Mucosa of stomach (tissue), 1 donor: ENCODE measurements at regions not wholly inside any gene's neighbourhood (a gene's known extent, or its start where the extent isn't known, plus 50 kb on each side); places are given as distances from the start of the nearest gene placed in this dataset.

Experiments
- H3K27me3 ChIP-seq: one replicate; pipeline ENCODE4 v1.7.0; 2013; ENCODE audit warnings: mild to moderate bottlenecking, low read length; ENCODE audit not compliant: control insufficient read depth, insufficient read depth
- H3K36me3 ChIP-seq: one replicate; pipeline ENCODE4 v1.7.0; 2013; ENCODE audit warnings: low read length; ENCODE audit not compliant: control insufficient read depth, insufficient read depth
- H3K4me1 ChIP-seq: one replicate; pipeline ENCODE4 v1.7.0; 2013; ENCODE audit warnings: mild to moderate bottlenecking, low read length; ENCODE audit not compliant: control insufficient read depth, insufficient read depth
- H3K4me3 ChIP-seq: one replicate; pipeline ENCODE4 v1.7.0; 2013; ENCODE audit warnings: low read length
- H3K9ac ChIP-seq: one replicate; pipeline ENCODE4 v1.7.0; 2013; ENCODE audit warnings: mild to moderate bottlenecking, low read length, moderate library complexity
- H3K9me3 ChIP-seq: one replicate; pipeline ENCODE4 v1.7.0; 2013; ENCODE audit warnings: mild to moderate bottlenecking, low read length, moderate library complexity; ENCODE audit not compliant: control insufficient read depth
- donor health status: Pancreatic carcinoma.

DNA sequence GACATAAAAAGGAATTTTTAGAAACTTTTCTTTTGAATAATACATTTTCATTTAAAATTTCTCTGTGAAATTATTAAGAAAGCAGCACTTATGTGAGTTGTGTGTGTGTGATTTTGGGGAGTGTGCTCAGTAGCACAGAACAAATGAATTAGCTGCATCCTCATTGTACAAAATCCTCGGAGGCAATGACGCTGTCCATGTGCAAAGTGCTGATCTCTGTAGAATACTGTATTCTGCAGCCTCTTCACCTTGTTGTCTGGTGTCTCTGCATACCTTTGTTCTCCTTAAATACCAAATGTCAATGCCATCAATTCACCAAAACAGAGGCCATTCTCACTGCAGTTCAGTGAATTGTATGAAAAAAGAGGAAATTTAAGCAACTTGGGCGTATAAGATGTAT is 838.4 kb downstream of the QKI start:
- no peaks in the 10 kb centered on the region for H3K9me3 ChIP-seq
- no peaks in the 10 kb centered on the region for H3K36me3 ChIP-seq
- H3K4me3 ChIP-seq = no peak overlapping the region
- no peak overlapping the region for H3K9ac ChIP-seq
- no peaks in the 10 kb centered on the region for H3K27me3 ChIP-seq
- H3K4me1 ChIP-seq = no peaks in the 10 kb centered on the region

DNA sequence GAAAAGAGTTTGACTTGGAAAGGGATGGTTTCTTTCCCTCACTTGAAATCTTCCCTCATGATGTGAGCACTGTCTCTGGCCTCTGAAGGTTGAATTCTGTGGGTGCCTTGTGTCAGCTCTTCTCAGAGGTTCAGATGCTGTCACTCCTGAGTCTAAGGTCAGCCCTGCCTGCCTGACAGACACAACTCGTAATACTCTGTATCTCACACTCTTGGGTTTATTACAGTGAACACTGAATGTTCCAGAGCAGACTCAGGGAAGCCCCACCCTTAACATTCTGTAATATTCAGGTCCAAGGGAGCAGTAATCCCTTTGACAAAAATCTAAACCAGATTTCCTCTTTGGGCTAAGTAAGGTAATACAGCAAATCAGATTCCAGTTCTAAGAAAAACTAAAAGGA is 837.8 kb downstream of the QKI start:
- no peaks in the 10 kb centered on the region for H3K4me1 ChIP-seq
- no peak overlapping the region for H3K9ac ChIP-seq
- no peak overlapping the region for H3K4me3 ChIP-seq
- H3K36me3 ChIP-seq = no peaks in the 10 kb centered on the region
- H3K9me3 ChIP-seq = no peaks in the 10 kb centered on the region
- no peaks in the 10 kb centered on the region for H3K27me3 ChIP-seq

DNA sequence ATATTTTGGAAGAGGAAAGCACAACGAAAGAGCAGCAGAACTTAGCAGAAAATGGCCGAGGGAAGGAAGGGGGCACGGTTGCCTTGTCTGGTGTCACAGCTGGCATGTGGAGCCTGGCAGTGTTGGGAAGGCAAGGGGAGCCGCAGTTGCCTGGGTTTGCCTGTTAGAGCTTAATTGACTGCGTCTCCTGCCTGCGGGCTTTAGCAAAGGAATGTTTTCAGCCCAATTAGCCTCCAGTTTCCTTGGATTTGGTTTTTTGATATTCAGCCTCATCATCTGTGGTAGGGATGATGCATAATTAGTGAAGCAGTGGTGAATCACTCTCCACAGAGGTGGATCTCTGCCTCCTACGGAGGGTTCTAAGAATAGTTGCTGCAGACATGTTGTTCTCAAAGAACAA is 832.6 kb downstream of the QKI start:
- no peaks in the 10 kb centered on the region for H3K36me3 ChIP-seq
- no peaks in the 10 kb centered on the region for H3K9me3 ChIP-seq
- no peaks in the 10 kb centered on the region for H3K4me1 ChIP-seq
- no peak overlapping the region for H3K9ac ChIP-seq
- no peak overlapping the region for H3K4me3 ChIP-seq
- H3K27me3 ChIP-seq = no peaks in the 10 kb centered on the region

DNA sequence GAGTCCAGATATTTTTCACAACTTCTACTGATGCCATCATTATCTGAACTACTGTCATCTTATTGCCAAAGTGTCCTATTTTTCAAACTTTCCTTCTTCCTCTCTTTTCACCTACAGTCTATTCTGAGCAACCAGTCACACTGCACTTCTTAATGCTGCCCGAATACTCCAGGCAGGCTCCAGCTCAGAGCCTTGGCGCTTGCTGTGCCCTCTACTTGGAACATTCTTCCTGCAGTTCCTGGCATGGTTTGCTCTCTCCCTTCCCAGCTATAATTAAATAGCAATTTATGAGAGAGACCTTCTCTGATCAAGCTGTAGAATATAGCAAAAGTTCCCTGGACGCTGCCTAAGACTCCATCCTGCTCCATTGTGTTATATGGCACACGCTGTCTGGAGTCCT is 831.6 kb downstream of the QKI start:
- Histone ChIP-seq H3K27me3 (no peaks in the 10 kb centered on the region), H3K36me3 (no peaks in the 10 kb centered on the region), H3K4me3 (no peak overlapping the region), H3K4me1 (no peaks in the 10 kb centered on the region), H3K9me3 (no peaks in the 10 kb centered on the region), H3K9ac (no peak overlapping the region)

- H3K9ac ChIP-seq = no peak overlapping the region
- no peaks in the 10 kb centered on the region for H3K27me3 ChIP-seq
- no peaks in the 10 kb centered on the region for H3K9me3 ChIP-seq
- H3K4me1 ChIP-seq = no peaks in the 10 kb centered on the region
- H3K4me3 ChIP-seq = no peak overlapping the region
- H3K36me3 ChIP-seq = no peaks in the 10 kb centered on the region
These were observed 829.4 kb downstream of the QKI start for GRCh38 chr6:164243949-164244348.

- H3K4me1 ChIP-seq = no peaks in the 10 kb centered on the region
- H3K9me3 ChIP-seq = no peaks in the 10 kb centered on the region
- no peak overlapping the region for H3K9ac ChIP-seq
- no peaks in the 10 kb centered on the region for H3K36me3 ChIP-seq
- no peak overlapping the region for H3K4me3 ChIP-seq
- no peaks in the 10 kb centered on the region for H3K27me3 ChIP-seq
These were observed 828.6 kb downstream of the QKI start for GRCh38 chr6:164243012-164243610.

GRCh38 chr6:164230804-164231203 is 816.3 kb downstream of the QKI start:
- no peaks in the 10 kb centered on the region for H3K36me3 ChIP-seq
- no peak overlapping the region for H3K4me3 ChIP-seq
- no peaks in the 10 kb centered on the region for H3K9me3 ChIP-seq
- no peak overlapping the region for H3K9ac ChIP-seq
- no peaks in the 10 kb centered on the region for H3K27me3 ChIP-seq
- H3K4me1 ChIP-seq = no peaks in the 10 kb centered on the region

DNA sequence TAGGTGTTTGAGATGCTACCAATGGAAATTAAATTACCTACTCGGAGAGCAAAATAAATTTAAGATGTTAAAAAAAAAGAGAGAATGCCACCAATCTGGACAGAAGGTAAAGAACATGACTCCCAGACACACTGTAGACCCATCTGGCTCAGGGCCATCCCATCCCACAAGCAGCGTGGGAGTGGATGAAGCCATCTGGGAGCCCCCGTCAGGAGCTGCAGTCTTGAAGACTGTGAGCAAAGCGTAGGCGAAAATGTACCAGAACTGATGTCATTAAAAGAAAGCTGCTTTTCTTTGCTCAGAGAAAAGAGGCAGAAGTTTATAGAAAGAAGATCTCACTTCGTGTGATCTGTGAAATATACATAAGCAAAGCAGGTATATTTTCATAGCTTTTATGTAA is 815.7 kb downstream of the QKI start:
- H3K4me1 ChIP-seq = no peaks in the 10 kb centered on the region
- no peak overlapping the region for H3K4me3 ChIP-seq
- H3K36me3 ChIP-seq = no peaks in the 10 kb centered on the region
- H3K27me3 ChIP-seq = no peaks in the 10 kb centered on the region
- H3K9ac ChIP-seq = no peak overlapping the region
- H3K9me3 ChIP-seq = no peaks in the 10 kb centered on the region

- no peak overlapping the region for H3K4me3 ChIP-seq
These were observed 815.2 kb downstream of the QKI start for GRCh38 chr6:164229716-164230115.

GRCh38 chr6:164227952-164228522 is 813.5 kb downstream of the QKI start:
- no peak overlapping the region for H3K4me3 ChIP-seq
- no peaks in the 10 kb centered on the region for H3K27me3 ChIP-seq
- H3K9me3 ChIP-seq = no peaks in the 10 kb centered on the region
- no peaks in the 10 kb centered on the region for H3K36me3 ChIP-seq
- no peaks in the 10 kb centered on the region for H3K4me1 ChIP-seq
- H3K9ac ChIP-seq = no peak overlapping the region

More at GRCh38 chr6:164229716-164230115, 815.2 kb downstream of the QKI start:
- no peaks in the 10 kb centered on the region for H3K36me3 ChIP-seq
- no peaks in the 10 kb centered on the region for H3K4me1 ChIP-seq
- H3K9ac ChIP-seq = no peak overlapping the region
- H3K9me3 ChIP-seq = no peaks in the 10 kb centered on the region
- H3K27me3 ChIP-seq = no peaks in the 10 kb centered on the region

GRCh38 chr6:164216839-164217238 is 802.3 kb downstream of the QKI start:
- no peaks in the 10 kb centered on the region for H3K27me3 ChIP-seq
- no peaks in the 10 kb centered on the region for H3K4me1 ChIP-seq
- no peaks in the 10 kb centered on the region for H3K36me3 ChIP-seq
- no peaks in the 10 kb centered on the region for H3K9me3 ChIP-seq
- H3K4me3 ChIP-seq = no peak overlapping the region
- H3K9ac ChIP-seq = no peak overlapping the region

DNA sequence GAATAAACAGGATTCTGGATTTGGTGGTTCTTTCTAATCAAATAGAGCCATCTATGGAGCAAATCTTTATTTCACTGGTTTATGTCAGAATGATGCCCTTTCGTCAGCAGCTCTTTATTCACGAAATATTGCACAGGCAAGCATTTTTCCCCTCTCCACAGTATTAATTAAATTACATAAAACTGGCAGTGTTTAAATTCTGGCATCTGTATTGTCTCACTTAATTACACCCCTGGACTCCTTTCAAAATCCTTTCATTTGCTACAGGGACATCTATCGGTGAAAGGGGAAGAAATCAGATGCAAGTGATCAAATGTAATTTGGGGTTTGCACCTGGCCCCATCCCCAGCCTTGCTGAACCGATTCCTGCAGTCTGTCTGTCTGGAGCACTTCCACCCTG is 801.9 kb downstream of the QKI start:
- Histone ChIP-seq H3K4me3 (no peak overlapping the region), H3K4me1 (no peaks in the 10 kb centered on the region), H3K36me3 (no peaks in the 10 kb centered on the region), H3K9ac (no peak overlapping the region), H3K27me3 (no peaks in the 10 kb centered on the region), H3K9me3 (no peaks in the 10 kb centered on the region)

DNA sequence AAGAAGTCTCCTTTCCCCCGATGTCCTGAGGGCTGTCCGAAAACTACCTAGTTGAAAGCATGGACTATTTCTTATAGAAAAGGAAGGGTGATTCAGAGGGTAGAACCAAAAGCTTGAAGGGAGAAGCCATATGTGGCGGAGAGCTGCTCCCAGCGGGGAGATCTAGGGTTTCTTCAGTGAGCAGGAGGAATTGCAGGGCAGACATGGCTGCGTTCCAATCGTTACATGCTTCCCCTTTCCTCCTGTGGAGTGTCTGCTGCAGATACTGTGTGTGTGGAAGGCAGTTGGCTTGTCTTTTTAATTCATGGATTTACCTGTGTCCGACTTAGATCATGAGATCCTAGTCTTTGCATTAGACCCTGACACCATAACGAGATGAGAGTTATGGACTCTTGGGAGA is 799.5 kb downstream of the QKI start:
- Histone ChIP-seq H3K27me3 (no peaks in the 10 kb centered on the region), H3K36me3 (no peaks in the 10 kb centered on the region), H3K4me1 (no peaks in the 10 kb centered on the region), H3K9me3 (no peaks in the 10 kb centered on the region), H3K4me3 (no peak overlapping the region), H3K9ac (no peak overlapping the region)
